ENCODE measurements at regions not wholly inside any gene's neighbourhood (a gene's known extent, or its start where the extent isn't known, plus 50 kb on each side); places are given as distances from the start of the nearest gene placed in this dataset.

DNA sequence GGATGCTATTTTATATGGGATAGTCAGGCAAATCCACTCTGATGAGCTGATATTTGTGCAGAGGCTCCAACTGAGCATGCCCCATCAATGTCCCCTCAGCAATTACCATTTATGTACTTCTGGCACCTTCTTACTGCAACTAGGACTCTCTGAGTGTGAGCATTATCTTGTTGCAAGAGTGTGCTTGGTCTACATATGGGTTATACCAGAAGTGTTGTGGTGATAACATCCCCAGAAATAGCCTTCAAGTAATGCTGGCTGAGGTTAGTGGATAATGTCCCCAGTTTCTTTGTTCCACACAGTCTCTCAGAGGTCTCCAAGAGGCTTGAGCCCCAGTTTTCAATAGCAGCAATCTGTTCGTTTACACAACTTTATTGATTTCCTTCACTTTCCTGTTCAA lies 408.6 kb downstream of the JRKL start:
- no peak overlapping the region for H3K27ac Mint-ChIP-seq
- intact Hi-C loops (cut with micrococcal nuclease) = no loop called here
- no peaks in the 10 kb centered on the region for H3K36me3 Mint-ChIP-seq
- 60% methylated on average over 1 of the region's 1 CpG for WGBS (ENCODE audit: insufficient coverage)
- no peaks in the 10 kb centered on the region for H3K4me1 Mint-ChIP-seq
- Histone ChIP-seq H3K79me2 (ENCODE audit: insufficient read depth, low read length) (no peaks in the 10 kb centered on the region), H3K4me2 (replicated peaks; ENCODE audit: extremely low read depth, low read length, poor library complexity, severe bottlenecking) (no peak overlapping the region), H3K9ac (ENCODE audit: insufficient read depth, low read length, poor library complexity, severe bottlenecking) (no peak overlapping the region), H2AFZ (ENCODE audit: insufficient read depth, low read depth, low read length, poor library complexity, severe bottlenecking) (no peak overlapping the region), H3K27ac (ENCODE audit: low read depth in 1 of 2, low read length in 2 of 2) (no peak overlapping the region), H3K4me3 (replicated peaks in 1 of 3; ENCODE audit: low read depth in 2 of 3, low read length in 3 of 3) (no peak overlapping the region), H3K36me3 (replicated peaks in 1 of 2; ENCODE audit: control insufficient read depth in 1 of 2, insufficient read depth in 2 of 2, low read length in 2 of 2) (no peaks in the 10 kb centered on the region), H3K9me3 (replicated peaks in 1 of 2; ENCODE audit: control insufficient read depth in 1 of 2, insufficient read depth in 1 of 2, low read length in 2 of 2) (peaks cover 0 to under 1% of the 10 kb centered on the region in 2 donors), H3K27me3 (ENCODE audit: control insufficient read depth in 2 of 2, insufficient read depth in 2 of 2, low read length in 2 of 2) (no peaks in the 10 kb centered on the region), H4K20me1 (ENCODE audit: insufficient read depth, low read length) (no peaks in the 10 kb centered on the region), H3K4me1 (ENCODE audit: control insufficient read depth in 1 of 2, insufficient read depth in 2 of 2, low read length in 2 of 2) (no peaks in the 10 kb centered on the region)
- no peak for DNase-seq
- peaks cover 0 to 4% (median under 1%) of the 10 kb centered on the region in 7 donors for H3K9me3 Mint-ChIP-seq
- H3K27me3 Mint-ChIP-seq (ENCODE audit: low read depth in 3 of 3) = no peaks in the 10 kb centered on the region
- no peak overlapping the region for H3K4me3 Mint-ChIP-seq
- TF ChIP-seq, protein P1, sequence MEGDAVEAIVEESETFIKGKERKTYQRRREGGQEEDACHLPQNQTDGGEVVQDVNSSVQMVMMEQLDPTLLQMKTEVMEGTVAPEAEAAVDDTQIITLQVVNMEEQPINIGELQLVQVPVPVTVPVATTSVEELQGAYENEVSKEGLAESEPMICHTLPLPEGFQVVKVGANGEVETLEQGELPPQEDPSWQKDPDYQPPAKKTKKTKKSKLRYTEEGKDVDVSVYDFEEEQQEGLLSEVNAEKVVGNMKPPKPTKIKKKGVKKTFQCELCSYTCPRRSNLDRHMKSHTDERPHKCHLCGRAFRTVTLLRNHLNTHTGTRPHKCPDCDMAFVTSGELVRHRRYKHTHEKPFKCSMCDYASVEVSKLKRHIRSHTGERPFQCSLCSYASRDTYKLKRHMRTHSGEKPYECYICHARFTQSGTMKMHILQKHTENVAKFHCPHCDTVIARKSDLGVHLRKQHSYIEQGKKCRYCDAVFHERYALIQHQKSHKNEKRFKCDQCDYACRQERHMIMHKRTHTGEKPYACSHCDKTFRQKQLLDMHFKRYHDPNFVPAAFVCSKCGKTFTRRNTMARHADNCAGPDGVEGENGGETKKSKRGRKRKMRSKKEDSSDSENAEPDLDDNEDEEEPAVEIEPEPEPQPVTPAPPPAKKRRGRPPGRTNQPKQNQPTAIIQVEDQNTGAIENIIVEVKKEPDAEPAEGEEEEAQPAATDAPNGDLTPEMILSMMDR (IDR thresholded peaks at IDR 0.05) = no peak

DNA sequence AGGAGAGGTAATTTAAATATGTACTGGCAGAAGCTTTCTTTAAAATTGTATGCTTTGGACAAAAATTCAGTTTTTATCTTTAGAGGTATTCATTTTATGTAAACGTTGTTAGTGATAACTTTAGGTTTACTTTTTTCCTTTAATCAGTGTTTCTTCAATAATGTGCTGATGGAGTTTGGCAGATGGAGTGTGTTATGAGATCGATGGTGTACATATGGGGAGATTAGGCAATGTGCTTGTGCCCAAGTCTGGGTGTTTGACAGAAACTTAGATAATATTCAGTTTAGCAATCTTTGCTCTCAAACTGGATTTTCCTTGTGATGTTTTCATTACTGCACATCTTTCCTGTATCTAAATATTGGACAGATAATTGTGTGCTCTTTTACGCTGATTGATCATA lies 425.4 kb downstream of the JRKL start:
- H4K20me1 ChIP-seq (ENCODE audit: insufficient read depth, low read length) = no peaks in the 10 kb centered on the region
- Mint-ChIP-seq H3K27ac (no peak overlapping the region), H3K4me1 (no peaks in the 10 kb centered on the region), H3K4me3 (no peak overlapping the region), H3K27me3 (ENCODE audit: low read depth in 3 of 3) (peaks cover 0 to 3% (median 2%) of the 10 kb centered on the region in 3 donors), H3K36me3 (no peaks in the 10 kb centered on the region), H3K9me3 (peaks cover 0 to 11% (median 2%) of the 10 kb centered on the region in 7 donors)
- no peak for DNase-seq
- no peaks in the 10 kb centered on the region for H3K79me2 ChIP-seq (ENCODE audit: insufficient read depth, low read length)
- H3K9me3 ChIP-seq (replicated peaks in 1 of 2; ENCODE audit: control insufficient read depth in 1 of 2, insufficient read depth in 1 of 2, low read length in 2 of 2) = no peaks in the 10 kb centered on the region
- intact Hi-C loops (cut with micrococcal nuclease) = no loop called here
- H3K4me1 ChIP-seq (ENCODE audit: control insufficient read depth in 1 of 2, insufficient read depth in 2 of 2, low read length in 2 of 2) = no peaks in the 10 kb centered on the region
- WGBS (ENCODE audit: insufficient coverage) = no CpG with 5 or more reads among the region's 3 CpGs
- H3K4me2 ChIP-seq (replicated peaks; ENCODE audit: extremely low read depth, low read length, poor library complexity, severe bottlenecking) = no peak overlapping the region
- H3K27ac ChIP-seq (ENCODE audit: low read depth in 1 of 2, low read length in 2 of 2) = no peak overlapping the region
- no peaks in the 10 kb centered on the region for H3K36me3 ChIP-seq (replicated peaks in 1 of 2; ENCODE audit: control insufficient read depth in 1 of 2, insufficient read depth in 2 of 2, low read length in 2 of 2)
- no peak overlapping the region for H3K4me3 ChIP-seq (replicated peaks in 1 of 3; ENCODE audit: low read depth in 2 of 3, low read length in 3 of 3)
- no peaks in the 10 kb centered on the region for H3K27me3 ChIP-seq (ENCODE audit: control insufficient read depth in 2 of 2, insufficient read depth in 2 of 2, low read length in 2 of 2)
- TF ChIP-seq, protein P1 (IDR thresholded peaks at IDR 0.05) = no peak
- no peak overlapping the region for H3K9ac ChIP-seq (ENCODE audit: insufficient read depth, low read length, poor library complexity, severe bottlenecking)
- H2AFZ ChIP-seq (ENCODE audit: insufficient read depth, low read depth, low read length, poor library complexity, severe bottlenecking) = no peak overlapping the region

Data from CD14-positive monocyte (primary cell).